AML-193 (cell line): ENCODE measurements at regions not wholly inside any gene's neighbourhood (a gene's known extent, or its start where the extent isn't known, plus 50 kb on each side); places are given as distances from the start of the nearest gene placed in this dataset.
"Not testable (repeated sequence)": the region's sequence is repeated elsewhere in the genome, so short reads cannot be mapped to it uniquely, and the experiment has no call there.

Experiments used
- DNase-seq, 2 experiments: peaks; one replicate each; lab custom pipeline; 2025; lab: John Stamatoyannopoulos, UW

DNA sequence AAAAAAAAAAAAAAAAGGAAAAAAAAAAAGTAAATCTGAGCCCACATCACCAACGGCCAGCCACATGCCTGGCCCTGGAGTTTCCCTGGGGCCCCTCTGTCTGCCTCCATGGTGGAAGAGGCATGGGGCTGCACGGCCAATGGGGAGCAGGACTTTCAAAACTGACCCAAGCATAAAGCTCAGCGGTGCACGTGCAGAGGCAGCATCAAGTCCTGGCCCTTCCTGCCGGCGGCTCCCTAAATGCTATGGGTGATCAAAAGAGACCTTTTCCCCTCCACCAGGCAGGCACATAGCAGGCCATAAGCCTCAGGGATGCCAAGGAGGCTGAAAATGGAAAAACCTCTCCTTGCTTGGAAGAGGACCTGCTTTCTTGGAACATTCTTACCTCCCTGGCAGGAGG, 94.3 kb downstream of the OAT start:
- no peak for DNase-seq

DNA sequence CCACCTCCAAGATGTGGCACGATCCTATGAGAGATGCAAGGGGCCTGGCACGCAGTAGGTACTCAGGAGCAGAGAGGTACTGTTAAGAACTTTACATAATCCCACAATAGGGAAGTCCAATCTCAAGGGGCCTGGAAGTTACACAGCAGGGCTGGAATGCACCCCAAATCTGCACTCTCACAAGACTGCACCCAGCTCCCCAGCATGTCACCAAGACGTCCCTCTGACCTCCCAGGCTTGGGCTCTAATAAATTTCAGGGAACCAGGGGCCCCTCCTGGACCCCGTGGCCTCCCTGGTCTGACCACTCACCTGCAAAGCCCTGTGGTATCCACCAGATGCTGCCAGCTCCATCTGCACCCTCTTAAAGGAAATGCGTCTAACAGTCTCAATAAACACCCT, 94.9 kb downstream of the OAT start:
- no peak for DNase-seq

DNA sequence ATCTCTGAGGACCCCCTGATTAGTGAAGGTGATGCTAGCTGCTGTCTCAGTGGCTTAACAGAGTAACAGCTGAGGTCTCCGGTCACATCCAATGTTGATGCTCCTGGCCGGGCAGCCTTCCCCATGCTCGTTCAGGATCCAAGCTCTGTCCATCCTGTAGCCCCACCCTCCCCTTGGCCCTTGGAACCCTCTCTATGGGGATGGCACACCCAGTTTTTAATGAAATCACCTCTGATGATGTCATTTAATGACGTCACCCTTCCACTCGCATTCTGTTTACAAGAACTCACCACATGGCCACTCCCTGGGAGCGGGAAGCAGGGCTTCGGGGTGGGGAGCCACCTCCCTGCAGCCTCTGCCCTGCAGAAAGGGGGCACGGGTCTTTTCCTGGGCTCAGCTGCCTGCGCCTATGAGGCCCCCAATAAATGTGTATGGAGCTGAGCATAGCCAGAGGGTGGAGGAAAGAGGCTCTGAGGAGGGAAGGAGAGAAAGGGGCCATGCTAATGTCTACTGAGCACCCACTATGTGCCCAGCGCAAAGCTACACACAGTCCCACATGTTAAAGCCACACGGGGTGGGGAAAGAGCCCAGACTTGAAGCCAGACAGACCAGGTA, 95.5 kb downstream of the OAT start:
- no peak for DNase-seq

DNA sequence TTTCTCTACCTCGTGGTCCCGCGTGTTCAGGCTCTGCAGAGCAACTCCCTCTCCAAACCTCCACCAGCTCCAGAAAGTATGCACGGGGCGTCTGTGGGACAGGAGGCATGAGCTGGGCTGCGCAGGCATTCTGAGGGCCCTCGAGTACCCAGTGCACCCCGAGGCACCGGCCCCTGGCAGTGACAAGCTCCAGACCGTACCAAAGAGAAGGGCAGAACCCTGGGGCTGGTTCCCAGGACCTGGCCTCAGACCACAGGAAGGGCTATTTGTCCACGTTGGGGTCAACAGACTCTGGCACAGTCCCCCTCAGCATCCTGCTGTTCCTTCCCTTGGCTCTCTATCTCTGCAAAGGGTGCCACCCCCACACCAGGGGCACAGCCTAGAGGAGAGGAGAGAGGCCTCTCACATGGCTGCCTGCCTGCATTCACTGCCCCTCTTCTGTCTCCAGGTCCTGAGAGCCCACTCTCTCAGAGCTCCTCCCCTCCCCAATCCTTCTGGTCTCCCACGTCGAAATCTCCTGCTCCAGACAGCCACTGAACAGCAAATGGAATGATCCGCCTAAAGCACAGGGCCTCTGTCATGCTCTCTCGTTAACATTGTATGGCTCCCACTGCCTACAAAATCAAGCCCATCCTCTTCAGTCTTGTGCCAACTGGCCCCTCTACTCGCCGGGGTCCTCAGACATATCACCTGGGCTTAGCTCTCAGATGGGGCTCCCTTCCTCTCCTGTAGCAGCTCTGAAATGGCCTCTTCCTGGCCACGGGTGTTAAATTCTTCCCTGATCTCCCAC, 96.3 kb downstream of the OAT start:
- no peak for DNase-seq

DNA sequence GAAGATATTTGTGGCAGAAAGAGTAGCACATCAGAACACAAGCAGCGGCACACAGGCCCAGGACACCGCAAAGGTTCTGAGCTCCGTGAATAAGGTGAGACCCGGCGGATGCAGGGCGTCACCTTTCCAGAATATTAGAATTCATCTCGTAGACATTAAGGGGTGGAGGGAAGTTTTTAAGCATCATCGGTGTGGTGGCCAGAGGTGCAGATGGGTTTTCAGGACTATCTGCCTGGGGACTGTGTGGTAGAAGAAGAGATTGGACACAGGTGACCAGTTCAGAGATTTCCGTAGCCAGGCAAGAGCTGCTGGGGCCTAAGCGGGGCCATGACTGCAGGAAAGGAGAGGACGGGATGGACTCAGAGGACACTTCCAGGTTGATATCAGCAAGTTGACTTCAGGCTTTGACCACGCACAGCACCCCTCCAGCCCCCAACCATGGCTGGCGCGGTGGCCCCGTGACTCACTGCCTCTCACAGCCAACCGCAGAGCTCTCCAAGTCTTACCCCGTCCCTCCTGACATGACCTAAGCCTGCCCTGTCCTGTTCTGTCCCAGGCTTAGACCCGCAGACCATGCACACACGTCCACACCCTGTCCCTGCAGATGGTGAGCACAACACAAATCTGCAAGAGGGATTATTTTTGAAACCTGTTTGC, 97.2 kb downstream of the OAT start:
- no peak for DNase-seq

DNA sequence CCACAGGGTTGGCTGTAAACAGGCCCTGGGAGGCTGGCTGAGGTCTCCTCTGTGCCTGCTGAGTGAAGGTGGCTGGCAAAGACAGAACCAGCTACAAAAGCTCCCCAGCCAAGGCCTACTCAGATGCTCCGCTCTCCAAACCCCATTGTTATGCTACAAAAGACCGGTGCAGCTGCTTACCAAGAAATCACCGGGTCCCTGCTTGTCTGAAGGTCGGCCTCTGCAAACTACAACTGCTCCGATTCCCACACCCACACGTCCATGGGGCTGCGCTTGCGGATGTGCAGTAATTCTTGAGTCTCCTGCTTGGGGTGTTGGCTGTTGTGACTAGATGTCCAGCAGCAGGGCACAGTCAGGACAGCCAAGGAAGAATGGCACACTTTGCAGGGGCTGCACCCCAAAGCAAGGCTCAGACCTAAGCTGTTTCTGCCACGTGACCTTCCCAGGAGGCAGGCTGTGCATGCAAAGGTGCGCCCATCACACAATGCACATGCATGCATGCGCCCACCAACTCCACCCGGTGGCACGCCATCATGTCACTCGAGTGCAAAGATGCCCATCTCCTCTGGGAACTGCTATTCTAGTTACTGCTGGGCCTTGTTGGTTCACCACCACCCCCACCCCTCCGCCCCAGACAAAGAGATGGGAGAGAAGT, 97.8 kb downstream of the OAT start:
- no peak for DNase-seq

DNA sequence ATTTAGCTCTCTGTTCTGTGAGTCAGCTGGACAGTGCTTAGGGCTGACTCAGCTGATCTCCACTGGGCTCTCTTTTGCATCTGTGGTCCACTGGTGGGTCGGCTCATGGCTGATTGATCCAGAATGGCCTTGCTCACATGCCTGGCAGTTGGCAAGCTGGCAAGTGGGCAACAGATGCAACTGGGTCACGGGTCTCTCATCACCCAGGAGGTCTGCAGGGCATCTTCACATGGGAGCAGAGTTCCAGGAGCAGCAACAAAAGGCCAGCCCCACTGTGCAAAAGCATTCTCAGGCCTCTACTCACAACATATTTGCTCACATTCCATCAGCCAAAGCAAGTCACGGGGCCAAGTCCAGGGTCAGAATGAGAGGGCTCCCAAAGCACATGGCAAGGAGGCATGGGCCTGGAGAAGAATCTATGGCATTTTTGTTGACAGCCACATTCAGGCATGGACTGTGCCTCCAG, 98.8 kb downstream of the OAT start:
- no peak for DNase-seq

DNA sequence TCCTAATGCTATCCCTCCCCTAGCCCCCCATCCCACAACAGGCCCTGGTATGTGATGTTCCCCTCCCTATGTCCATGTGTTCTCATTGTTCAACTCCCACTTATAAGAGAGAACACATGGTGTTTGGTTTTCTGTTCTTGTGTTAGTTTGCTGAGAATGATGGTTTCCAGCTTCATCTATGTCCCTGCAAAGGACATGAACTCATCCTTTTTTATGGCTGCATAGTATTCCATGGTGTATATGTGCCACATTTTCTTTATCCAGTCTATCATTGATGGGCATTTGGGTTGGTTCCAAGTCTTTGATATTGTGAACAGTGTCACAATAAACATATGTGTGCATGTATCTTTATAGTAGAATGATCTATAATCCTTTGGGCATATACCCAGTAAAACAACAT, 99.2 kb downstream of the OAT start:
- not testable (repeated sequence) for DNase-seq

DNA sequence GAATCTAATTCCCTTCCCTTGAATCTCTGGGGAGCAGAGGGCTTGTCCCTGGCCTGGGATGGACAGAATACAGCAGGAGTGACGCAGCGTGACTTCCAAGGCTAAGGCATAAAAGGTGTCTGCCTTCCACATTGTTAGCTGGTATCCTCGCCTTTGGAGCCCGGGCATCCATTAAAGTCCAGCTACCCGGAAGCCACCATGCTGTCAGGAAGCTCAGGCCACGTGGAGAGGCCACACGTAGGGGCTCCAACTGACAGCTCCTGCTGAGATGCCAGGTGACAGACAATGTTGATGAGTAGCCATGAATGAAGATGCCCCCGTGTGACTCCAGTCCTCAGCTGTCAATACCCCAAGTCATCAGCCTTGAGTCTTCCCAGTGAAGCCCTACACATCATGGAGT, 99.9 kb downstream of the OAT start:
- DNase-seq, result no peak

DNA sequence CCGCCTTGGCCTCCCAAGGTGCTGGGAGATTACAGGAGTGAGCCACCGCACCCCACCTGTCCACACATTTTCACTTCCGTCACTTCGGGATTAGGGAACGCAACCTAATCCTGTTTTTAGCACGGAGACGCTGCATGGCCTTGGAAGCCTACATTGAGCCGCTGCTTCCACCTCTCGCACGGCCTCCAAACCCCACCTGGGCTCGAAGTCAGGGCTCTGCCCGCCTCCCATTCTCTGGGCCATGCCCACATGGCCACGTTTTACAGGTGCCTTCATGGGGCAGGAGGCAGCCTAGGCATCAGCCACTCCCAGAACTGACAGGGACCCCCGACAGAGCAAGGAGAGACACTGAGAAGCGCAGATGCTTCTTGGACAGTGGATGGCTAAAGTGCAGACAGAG, 100.6 kb downstream of the OAT start:
- DNase-seq, result no peak

DNA sequence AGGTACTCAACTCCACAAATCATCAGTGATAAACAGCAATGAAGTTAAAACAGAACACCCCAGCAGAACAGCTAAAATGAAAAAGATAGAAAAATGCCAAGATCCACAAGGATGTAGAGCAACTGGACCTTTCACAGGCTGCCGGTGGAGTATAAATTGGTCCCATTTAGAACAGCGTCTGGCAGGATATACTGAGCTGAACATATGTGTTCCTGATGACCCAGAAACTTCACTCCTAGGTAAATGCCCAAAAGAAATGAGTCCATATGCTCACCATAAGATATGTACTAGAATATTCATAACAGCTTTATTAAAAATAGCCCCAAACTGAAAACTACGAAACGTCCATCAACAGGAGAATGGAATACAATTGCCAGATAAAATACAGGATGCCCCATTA, 102.4 kb downstream of the OAT start:
- DNase-seq, result no peak

DNA sequence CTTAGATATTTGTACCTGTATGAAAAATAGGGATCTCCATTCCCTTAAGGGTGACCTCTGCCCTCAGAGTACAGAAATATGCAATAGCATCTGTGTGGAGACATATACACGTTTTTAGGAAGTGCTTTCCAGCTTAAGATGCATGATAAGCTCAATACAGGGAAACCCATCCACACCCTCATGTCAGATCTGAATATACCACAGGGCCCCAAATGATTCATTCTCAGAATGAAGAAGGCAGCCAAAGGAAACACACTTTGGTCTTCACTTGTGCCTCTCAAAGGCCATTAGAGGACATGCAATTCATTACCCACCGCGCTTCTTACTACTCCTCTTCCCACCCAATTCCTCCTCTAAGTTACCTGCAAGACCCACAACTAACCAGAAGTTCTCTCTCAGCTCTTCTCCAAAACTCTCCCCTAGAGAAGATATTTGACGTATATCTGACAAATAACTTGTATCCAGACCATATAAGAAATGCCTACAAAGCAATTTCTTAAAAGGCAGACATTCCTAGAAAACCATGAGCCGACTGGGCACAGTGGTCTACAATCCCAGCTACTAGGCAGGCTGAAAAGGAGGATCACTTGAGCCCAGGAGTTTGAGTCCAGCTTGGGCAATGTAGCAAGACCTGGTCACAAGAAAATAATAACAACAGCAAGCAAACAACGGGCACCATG, 103.0 kb downstream of the OAT start:
- no peak for DNase-seq

DNA sequence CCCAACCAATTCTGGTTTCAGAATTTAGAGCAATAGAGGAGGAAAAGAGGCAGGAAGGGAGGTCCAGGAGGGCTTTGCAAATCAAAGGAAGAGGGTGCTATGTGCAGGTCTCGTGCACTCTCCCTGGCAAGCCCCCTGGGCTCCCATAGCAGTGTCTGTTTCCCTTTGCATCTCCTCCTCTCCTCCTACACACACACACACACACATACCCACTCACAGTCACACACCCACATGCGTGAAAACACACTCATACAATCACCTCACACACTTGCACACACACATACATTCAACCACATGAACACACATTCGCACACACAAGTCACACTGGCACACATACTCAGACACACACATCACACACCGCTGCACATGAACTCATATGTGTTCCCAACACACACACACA, 105.3 kb downstream of the OAT start:
- no peak for DNase-seq

DNA sequence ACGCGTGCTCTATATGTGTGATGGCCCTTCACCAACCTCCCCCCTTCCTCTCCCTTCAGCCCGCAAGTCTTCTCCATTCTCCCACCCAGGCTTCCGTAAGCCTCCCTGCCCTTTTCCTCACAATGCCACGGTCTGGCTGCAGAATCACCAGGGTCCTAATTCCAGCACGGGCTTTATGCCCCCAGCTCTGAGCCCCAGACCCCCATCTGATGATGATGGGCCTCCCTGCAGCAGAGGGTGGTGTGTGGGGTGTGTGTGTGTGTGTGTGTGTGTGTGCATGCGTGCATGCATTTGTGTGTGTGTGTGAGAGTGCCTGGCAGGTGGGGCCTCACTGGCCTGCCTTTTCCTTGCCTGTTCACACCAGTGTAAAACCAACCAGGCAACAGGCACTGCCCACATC, 109.9 kb downstream of the OAT start:
- no peak for DNase-seq

DNA sequence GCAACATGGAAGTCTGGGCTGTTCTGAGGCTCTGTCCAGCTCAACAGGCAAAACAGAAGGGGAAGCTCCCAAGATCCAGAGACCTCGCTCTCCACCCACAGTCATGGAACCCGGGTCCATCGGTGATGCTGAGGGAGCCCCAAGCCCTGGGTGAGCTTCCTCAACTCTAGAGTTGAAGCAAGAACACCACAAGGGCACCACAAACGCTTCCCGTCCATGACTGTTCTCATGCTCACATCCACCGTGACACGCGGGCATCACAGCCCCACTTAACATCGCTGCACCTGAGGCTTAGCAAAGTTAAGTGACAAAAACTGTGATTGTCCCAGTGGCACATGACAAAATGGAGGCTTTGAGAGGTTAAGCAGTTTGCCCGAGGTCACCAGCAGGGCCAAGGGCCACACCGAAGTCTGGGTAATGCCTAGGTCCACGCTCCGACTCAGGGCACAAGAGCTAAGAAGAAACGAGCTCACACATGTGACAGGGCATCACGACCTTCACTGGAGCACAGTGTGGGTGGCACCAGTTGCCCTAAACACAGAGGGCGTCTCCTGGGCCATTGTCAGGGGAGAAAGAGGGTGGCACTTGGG, 110.6 kb downstream of the OAT start:
- DNase-seq, result no peak

DNA sequence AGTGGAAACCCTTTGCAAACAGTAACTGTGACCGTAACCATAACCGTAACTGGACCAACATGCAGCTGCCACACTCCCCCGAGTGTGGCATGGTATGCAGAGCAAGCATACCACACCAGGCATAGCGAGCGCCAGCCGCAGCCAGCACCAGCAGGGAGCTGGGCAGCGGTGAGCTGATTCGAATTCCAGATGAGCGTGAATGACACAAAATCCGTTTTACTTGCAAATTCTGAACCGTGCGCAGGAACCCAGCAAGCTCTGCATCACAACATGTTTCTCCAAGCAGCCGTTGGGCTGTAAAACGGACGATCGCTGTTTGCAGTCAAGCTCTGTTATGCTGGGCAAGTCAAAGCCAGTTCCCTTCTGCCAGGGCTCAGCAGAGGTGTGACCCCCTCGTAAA, 111.1 kb downstream of the OAT start:
- DNase-seq, result no peak

DNA sequence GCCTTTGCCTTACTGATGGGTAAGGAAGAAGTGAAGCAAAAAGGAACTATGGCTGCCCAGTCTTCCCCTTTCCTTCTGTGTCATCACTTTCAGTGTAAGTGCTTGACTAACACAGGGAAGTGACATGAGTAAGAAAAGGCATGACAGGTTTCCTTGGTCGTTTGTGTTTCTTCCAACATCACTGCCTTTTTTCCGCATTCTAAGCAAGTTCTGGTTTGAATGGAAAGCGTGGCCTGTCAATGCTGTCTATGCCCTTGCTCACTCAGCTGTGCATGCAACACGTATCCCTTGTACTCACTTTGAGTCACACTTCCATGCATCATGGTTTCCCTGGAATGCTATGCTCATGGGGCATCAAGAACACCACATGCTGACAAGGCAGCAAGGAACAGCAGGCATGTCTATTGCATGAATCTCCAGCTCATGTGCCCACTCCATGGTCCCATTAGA, 111.8 kb downstream of the OAT start:
- DNase-seq, result peak; percentile 12 to 48

DNA sequence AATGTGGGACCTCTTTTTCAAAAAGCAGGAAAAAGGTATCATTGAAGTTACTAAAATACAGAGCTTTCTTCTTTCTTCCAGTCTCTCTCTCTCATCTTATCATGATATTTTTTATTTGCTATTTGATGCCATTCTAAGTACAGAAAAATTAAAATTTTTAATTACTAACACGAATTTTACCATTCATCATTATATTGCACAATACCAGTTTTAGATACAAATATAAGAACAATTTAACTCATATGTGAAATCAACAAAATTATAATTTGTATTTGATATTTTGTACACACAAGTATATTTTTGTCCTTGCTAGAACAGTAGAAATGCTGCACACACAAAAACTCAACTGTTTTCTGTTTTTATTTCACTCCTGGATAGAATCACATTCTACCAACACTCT, 112.2 kb downstream of the OAT start:
- no peak for DNase-seq

DNA sequence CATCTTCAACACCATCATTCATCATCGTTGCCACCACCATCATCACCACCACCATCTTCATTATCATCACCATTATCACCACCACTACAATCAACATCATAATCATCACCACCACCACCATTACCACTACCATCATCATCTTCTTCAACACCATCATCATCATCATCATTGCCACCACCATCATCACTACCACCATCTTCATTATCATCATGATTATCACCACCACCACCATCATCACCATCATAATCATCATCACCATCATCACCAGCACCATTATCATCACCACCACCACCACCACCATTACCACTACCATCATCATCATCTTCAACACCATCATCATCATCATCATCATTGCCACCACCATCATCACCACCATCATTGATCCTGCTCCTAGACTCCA, 112.7 kb downstream of the OAT start:
- no peak for DNase-seq

DNA sequence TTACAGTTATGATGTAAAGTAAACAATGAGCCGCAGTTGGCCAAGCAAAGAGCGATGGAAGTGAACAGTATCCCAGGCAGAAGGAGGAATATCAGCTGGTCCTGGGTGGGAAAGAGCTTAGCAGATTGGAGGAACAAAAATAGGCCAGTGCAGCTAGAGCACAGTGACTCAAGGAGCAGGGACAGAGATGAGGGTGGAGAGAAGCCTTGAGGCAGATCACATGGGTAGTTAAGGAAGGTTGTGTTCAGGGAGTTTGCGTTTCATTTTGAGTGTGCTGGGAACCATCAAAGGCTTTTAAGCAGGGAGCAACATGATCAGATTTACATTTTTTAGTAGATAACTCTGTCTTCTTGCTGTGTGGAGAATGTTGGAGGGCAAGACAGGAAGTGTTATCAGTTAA, 113.6 kb downstream of the OAT start:
- DNase-seq, result no peak

DNA sequence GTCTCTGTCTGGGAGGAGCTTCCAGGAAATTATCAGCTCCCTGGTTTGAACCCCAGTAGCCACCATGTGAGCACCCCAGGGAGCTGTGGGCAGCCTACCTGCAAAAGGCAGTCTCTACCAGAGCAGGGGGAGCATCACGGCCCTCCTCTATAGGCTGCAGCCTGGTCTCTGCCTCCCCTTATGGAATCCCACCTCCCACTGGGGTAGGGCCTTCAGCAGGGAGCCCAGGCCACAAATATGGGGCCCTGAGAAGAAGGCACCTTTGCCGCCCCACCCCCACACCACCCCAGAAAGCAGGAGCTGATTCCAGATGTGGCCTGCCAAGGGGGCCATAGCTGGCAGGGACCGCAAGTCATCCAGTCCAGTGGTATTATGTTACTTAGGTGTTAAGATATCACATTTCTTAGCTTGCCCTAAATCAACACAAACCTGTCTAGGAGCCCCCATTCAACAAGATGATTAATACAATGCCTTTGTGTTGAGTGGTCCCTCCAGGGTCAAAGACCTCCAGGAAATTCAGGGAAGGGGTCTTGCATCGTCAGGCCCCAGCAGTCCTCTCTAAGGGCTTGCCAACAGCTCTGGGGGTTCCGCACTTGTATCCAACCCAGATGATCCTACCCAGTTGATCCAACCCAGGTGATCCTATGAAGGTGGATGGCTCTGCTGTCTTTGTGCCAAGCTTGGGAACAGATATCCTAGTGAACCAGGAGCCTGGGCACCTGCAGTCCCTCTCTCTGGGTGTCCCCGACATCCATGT, 114.9 kb downstream of the OAT start:
- DNase-seq, result no peak
